ENCODE measurements at regions not wholly inside any gene's neighbourhood (a gene's known extent, or its start where the extent isn't known, plus 50 kb on each side); places are given as distances from the start of the nearest gene placed in this dataset.
"Not testable (repeated sequence)": the region's sequence is repeated elsewhere in the genome, so short reads cannot be mapped to it uniquely, and the experiment has no call there.

DNA sequence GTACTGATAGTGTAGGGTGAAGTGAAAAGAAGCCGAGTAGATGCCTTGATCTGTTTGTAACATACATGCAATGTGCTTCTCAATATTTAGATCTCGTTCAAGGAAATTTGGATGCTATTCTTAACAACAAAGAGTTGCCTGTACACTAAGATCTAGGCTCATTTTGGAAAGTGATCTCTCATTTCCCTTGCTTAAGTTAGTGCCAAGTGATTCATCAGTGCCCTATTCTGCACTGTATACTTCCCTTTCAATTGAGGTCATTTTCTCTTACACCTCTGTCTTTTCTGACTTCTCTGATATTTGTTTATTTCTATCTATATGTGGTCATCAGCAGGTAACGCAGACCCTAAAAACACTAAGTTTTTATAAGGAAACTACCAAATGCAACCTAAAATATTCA, 528.6 kb upstream of the PTPRD start:
- no peak for DNase-seq (ENCODE audit: low read depth in 4 of 4, low spot score in 2 of 4)

DNA sequence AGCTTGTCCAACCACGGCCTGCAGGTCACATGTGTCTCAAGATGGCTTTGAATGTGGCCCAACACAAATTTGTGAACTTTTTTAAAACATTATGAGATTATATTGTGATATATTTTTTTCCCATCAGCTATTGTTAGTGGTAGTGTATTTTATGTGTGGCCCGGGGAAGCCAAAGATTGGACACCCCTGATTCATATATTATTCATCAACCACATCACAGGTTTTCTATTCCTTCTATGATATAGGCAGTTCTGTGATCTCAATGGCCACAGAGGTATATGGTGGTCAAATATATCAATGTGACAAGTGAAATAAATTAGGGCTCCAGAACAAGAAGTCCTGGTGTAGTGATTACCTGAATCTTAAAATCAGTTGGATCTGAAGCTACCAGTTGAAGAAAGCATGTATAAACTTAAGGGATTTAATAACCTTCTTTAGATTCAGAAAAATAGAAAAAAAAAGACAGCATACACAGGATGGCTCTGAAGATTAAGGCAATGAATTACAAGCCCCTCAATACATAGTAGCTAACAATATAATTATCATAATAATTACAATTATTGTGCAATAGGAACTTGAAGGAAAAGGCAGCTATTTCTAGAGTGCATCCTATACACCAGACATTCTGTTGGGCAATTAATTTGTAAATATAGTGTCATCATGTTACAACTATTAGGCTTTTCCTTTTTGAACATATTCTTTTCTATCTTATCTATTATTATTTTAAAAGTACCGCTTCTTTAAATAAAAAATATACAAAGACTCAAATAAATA, 530.4 kb upstream of the PTPRD start:
- no peak for DNase-seq (ENCODE audit: low read depth in 4 of 4, low spot score in 2 of 4)

DNA sequence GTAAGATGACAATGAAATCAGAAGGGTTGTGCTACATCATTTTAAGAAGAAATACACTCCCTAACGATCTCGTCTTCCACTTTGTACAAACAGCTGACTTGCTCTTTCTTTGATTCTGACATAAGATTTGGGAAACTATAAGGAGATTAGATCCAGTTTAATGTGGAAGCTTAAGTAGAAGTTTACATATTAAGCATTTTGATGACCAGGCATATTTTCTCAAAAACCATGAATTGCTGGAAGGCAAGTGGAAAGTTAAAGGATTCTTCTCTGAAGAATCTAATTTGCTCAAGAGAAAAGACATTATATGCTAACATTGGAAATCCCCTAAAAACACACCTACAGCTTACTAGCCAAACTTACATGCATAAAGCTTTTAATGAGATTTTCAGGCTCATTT, 531.9 kb upstream of the PTPRD start:
- DNase-seq (ENCODE audit: low read depth in 4 of 4, low spot score in 2 of 4): no peak

DNA sequence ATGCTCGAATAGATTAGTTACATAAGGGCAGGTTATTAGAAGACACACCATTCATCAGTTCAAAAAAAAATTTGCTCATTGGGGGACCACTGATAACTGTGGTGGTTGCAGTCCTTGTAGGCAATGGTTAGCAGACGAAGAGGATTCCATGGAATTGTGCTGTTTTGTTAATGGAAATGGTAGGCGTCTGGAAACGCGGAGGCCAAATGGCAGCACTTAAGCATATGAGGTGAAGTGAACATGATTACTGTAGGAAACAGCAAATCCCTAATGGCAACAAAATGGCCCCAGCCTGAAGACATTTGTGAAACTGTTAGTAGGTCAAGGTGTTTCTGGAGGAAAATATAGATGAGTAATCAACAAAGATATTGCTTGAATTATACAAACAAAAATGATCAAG, 535.4 kb upstream of the PTPRD start:
- no peak for DNase-seq (ENCODE audit: low read depth in 4 of 4, low spot score in 2 of 4)

DNA sequence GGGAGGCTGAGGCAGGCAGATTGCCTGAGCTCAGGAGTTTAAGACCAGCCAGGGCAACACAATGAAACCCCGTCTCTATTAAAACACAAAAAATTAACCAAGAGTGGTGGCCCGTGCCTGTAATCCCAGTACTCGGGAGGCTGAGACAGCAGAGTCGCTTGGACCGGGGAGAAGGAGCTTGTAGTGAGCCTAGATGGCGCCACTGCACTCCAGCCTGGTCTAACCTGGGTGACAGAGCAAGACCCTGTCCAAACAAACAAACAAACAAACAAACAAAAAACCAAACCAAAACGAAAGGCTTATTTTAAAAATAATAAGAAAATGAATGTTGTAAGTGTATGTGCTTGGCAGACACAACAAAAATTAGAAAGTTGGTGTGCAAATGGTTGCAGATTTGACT, 536.3 kb upstream of the PTPRD start:
- no peak for DNase-seq (ENCODE audit: low read depth in 4 of 4, low spot score in 2 of 4)

DNA sequence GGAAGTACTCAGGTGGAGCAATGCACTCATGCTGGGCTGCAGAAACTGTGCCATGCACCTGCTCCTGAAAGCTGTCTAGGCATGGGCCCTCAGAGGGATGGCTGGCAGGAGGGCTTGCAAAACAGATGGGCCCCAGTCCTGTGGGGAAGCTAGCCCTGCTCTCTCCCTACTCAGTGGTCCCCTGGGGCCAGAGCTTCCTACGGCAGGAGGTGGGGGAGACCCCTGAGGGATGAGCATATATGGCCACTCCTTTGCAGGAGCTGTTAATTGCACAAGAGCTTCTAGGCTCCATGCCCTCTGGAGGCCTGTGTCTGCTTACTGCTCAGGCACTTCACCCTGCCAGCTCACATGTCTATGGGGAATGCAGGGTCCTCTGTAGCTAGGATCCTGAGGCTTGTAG, 545.3 kb upstream of the PTPRD start:
- no peak for DNase-seq (ENCODE audit: low read depth in 4 of 4, low spot score in 2 of 4)

DNA sequence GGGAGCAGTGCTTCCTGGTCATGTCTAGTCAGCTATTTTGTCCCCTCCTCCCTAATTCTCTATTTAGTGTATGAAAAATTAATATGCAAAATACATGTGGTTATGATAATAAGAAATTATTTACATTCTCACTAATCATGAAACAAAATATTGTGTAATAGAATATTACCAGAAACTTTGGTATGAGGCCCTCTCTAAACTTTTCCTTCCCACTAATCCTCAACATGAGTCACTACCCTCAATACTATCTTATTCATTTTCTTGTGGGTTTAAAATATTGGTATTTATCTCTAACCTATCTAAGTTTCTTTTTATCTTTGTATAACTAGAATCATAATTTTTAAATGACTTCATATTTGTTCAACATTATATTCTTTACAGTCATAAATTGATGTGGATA, 545.9 kb upstream of the PTPRD start:
- no peak for DNase-seq (ENCODE audit: low read depth in 4 of 4, low spot score in 2 of 4)

DNA sequence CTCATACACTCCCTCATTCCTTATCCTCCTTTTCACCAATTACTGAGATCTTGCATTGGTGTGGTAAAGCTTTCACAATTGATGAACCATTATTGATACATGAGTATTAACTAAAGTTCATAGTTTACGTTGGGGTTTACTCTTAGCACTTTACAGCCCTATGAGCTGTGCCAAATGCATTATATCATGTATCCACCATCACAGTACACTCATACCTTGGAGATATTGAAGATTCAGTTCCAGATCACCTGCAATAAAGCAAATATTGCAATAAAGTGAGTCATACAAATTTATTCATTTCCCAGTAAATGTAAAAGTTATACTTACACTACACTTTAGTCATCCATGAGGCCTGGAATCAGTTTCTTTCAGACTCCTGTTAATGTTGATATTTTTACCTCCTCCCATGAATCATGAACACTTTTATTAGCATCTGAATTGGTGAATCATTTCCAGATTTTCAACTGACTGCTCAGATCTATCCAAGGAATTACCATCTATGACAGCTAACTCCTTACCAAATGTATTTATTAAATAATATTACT, 546.6 kb upstream of the PTPRD start:
- no peak for DNase-seq (ENCODE audit: low read depth in 4 of 4, low spot score in 2 of 4)

DNA sequence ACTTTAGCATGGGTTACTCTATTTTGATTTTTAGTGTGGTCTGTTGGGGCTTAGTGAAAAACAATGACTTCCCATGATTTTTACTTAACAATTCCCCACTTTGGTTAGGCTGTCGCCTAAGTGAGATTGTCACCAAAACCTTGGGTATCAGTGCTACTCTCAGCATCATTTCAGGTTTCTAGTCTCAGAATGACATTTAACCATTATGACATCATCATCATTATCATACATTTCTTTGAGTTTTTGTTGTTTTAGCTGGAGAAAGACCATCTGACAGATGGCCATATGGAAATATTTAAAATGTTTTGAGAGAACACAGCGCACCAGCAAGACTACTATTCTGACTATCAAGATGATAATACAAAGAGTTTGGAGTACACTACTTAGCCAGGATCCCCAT, 551.0 kb upstream of the PTPRD start:
- no peak for DNase-seq (ENCODE audit: low read depth in 4 of 4, low spot score in 2 of 4)

DNA sequence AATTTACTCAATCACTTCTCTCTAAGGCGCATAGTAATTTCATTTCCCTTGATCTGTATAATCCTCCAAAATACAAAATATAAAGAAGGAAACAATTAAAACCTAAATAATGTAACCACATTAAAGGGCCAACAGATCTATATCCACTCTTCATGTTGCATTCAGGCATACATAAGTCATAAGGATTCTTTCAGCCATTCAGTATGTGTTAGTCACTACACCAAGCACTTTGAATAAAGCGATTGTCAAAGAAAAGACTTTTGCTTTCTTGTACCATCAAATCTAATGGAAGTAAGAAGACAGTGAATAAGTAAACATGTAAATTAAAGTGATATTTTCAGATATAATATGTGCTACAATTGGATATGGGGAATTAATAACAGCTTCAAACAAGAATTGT, 569.2 kb upstream of the PTPRD start:
- DNase-seq (ENCODE audit: low read depth in 4 of 4, low spot score in 2 of 4): no peak

DNA sequence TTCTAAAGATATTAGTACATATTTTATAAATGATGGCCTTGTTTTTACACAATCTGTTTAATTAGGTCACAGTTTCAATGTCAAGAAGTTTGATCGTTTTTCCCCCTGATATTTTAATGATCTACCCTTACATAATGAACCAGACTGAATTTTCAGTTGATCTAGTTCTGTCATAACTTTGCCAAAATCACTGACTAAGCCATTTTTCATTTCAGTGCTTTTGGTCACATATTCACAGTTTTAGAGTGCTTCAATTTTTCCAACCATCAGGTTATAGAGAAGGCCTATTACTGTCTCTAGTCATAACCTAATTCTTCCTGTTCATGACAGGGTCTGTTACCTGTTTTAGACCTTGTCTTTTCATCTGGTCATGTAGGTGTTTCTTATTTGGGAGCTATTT, 577.9 kb upstream of the PTPRD start:
- no peak for DNase-seq (ENCODE audit: low read depth in 4 of 4, low spot score in 2 of 4)

DNA sequence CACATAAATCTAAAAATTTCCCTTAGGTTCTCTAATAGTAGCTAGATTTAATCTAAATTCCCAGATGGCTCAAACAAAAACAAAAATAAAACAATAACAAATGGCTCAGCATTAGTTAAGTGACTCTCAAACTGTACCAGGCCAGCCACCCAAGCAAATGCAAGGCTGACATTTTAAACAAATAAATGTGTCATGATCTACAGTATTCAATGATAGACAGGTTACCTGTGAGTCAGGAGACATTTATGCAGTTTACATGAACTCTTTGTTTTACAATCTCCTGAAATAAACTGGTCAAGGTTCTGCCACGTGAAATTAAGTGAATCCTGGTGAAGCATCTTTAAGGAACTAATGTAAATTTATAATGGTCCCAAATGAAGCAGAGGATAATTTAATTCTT, 580.2 kb upstream of the PTPRD start:
- no peak for DNase-seq (ENCODE audit: low read depth in 4 of 4, low spot score in 2 of 4)

DNA sequence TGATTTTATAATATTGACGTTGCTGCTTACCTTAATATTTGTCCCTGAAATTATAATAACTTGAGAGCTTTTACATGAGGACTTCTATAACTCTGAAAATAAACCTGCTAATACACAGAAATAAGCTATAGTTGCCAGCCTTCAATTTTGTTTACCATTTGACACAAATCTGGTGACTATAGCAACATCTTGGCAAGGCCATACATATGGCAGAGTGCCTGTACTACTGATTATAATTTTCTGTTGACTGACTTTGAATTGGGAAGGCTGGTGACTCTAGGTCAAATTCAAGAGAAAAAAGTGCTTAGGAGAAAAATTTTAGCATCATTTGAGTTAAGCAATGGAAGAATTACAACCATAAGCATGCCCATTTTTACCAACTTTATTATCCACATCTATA, 581.4 kb upstream of the PTPRD start:
- no peak for DNase-seq (ENCODE audit: low read depth in 4 of 4, low spot score in 2 of 4)

DNA sequence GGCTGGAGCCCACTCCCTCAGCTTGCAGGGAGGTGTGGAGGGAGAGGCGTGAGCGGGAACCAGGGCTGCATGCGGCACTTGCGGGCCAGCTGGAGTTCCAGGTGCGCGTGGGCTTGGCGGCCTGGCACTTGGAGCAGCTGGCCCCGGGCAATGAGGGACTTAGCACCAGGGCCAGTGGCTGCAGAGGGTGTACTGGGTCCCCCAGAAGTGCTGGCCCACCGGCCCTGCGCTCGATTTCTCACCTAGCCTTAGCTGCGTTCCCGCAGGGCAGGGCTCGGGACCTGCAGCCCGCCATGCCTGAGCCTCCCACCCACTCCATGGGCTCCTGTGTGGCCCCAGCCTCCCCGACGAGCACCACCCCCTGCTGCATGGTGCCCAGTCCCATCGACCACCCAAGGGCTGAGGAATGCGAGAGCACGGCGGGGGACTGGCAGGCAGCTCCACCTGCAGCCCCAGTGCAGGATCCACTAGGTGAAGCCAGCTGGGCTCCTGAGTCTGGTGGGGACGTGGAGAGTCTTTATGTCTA, 584.1 kb upstream of the PTPRD start:
- not testable (repeated sequence) for DNase-seq (ENCODE audit: low read depth in 4 of 4, low spot score in 2 of 4)

DNA sequence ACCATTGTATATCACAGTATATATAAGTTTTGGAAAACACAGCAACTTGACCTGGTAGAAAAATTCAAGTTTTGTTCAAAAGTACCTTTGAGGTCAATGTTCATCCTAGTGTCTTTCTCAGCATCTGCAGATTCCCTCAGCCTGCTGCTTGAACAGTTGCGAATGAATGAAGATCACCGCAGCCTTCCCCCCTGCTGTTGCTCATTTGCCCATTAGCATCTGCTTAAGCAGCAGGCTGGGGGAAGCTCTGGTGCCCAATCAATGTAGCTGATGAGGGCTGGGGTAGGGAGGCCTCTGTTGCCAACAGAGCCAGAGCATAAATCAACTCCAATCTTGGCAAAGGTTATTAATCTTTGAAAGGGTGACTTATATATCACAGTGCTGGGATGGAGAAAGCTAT, 586.5 kb upstream of the PTPRD start:
- DNase-seq (ENCODE audit: low read depth in 4 of 4, low spot score in 2 of 4): no peak

DNA sequence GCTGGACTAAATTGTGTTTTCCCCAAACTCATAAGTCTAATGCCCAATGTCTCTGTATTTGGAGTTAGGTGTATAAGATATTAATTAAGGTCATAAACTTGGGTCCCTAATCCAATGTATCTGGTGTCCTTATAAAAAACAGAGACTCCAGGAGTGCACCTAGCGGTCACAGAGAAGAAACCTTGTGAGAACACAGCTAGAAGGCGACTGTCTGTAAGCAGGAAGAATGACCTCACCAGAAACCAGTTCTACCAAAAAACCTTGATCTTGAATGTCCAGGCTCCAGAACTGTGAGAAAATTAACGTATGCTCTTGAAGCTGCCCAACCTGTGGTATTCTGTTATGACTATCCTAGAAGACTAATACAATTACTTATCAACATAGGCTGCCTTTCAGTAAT, 591.7 kb upstream of the PTPRD start:
- DNase-seq (ENCODE audit: low read depth in 4 of 4, low spot score in 2 of 4): no peak

DNA sequence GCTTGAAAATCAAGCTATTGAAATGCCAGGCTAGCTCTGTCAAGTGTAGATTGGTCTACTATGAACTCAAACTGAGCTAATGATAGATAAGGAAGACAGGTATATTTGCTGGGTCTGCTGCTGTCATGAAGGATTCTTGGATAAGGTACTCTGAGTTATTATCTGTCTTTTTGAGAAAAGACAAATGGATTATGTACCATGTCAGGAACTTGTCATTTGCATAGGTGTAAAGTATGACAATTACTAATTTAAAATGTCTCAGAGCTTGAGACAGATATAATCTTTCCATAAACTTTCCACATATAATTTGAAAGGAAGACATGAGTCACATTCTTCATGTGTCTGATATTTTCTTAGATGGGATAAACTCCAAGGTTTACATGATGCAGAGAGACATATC, 594.1 kb upstream of the PTPRD start:
- no peak for DNase-seq (ENCODE audit: low read depth in 4 of 4, low spot score in 2 of 4)

DNA sequence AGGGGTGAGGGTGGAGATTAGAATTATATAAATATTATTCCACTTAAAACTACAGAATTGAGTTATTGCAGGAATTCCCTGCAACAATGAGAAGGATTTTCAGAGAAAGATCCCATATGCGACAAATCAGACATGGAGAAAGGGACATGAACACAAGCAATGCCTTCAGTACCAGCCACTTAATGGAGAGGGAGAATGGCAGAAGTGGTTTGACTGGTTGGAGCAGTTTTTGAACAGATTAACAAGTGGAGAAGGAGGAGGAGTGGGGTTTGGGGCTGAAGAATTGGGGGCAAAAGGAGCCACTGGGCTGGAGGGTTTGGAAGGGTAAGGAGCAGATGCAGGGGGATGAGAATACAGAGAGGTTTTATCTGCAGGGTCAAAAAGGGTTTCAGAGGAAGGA, 620.9 kb upstream of the PTPRD start:
- DNase-seq (ENCODE audit: low read depth in 4 of 4, low spot score in 2 of 4): peak in 1 of 4 donors; percentile 4

DNA sequence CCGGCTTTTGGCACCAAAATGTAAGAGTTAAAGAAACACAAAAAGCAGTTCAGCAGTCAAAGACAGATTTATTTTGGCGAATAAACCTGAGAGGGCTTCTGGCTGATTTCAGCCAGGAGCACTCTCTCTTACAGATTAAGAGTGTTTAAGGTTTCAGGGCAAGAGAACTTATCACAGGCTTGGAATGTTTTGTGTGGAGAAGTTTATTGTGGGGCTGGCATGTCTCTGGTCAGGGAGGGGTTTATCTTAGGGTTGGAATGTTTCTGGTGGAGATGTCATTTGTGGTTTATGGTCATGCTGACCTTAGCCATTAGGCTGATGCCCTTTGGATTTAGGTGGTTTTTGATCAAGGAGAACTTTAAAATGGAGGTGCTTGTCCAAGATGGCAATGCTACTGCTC, 622.3 kb upstream of the PTPRD start:
- DNase-seq (ENCODE audit: low read depth in 4 of 4, low spot score in 2 of 4): no peak

DNA sequence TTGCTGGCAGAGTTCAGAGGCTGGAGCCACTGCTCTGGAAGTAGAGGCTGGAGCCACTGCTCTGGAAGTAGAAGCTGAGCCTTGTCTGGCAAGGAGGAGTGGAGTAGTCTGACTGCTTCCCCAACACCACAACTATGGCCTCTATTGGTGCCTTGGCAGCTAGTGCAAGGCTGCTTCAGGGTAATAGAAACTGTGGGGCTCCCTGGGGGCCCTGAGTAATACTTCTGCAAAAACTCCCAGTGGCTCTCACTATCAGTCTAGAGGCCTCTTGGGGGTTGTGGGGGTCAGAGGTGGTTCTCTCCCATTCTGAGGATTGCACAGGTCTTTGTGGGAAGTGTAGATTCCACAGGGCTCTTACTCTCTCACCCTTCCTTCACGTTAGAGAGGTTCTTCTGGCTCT, 629.0 kb upstream of the PTPRD start:
- no peak for DNase-seq (ENCODE audit: low read depth in 4 of 4, low spot score in 2 of 4)

DNA sequence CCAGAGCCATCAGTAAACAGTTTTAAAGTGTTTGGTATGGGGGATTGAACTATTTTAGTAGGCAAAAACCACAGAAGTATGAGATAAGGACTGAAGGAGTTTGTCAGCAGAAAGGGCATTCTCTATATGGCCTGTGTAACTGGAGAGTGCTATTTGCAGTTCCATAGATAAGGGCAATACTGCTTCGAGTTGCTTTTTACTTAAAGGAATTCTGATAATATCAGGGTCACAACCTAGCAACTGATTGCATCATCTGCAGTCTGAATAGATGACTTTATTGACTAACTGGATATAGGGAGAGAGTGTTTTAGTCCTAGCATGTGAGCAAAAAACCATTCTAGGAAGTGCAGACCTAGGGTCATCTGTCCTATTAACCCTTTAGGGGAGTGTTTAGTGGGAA, 645.2 kb upstream of the PTPRD start:
- no peak for DNase-seq (ENCODE audit: low read depth in 4 of 4, low spot score in 2 of 4)

DNA sequence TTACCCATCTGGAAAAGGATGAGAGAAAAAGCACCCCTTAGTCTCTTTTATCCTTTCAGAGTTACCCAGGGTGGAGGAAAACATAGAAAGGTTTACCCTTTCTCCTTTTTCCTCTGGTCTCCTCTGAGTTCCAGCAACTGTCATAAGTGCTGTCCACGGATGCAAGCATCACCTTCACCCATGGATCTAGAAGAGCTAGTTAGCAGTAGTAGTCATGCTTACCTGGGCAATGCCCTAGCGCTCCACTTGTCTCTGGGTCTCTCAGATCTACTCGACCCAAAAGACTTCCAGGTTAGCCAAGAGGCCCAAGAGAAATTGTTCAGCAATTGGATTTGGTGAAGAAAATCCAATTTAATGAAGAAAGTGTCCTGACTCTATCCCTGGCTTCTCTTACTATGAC, 656.2 kb upstream of the PTPRD start:
- DNase-seq (ENCODE audit: low read depth in 4 of 4, low spot score in 2 of 4): no peak
